PC-3 (cell line): ENCODE measurements at regions not wholly inside any gene's neighbourhood (a gene's known extent, or its start where the extent isn't known, plus 50 kb on each side); places are given as distances from the start of the nearest gene placed in this dataset.

Source experiments
- ATAC-seq: fragments of 200-7000 bp; cut with Tn5 transposase; 2 replicates; pipeline ENCODE4 v1.9.1; 2020; ENCODE audit warnings: mild to moderate bottlenecking, moderate library complexity
- BruUV-seq: library from RNA; stranded (reverse); fragments of 400-500 nt; replicated peaks from 2 replicates; lab custom pipeline; 2021; lab: Mats Ljungman, UMichigan
- CTCF ChIA-PET: fragments of 300-600 bp; sonication (Branson Sonifier 250); formaldehyde crosslinking; loops from one replicate; lab custom pipeline; 2022; ENCODE audit warnings: antibody characterized with exemption; lab: Charles Lee
- POLR2A ChIA-PET: fragments of 300-600 bp; sonication (Branson Sonifier 250); formaldehyde crosslinking; loops from one replicate; lab custom pipeline; 2022; ENCODE audit warnings: antibody characterized with exemption; ENCODE audit not compliant: unreplicated experiment; lab: Charles Lee
- DNase-seq: peaks from one replicate; pipeline ENCODE4 v3.0.0-alpha.2; 2015
- H2AFZ ChIP-seq: fragments of 300-600 bp; sonication (generic); 2 replicates; pipeline ENCODE4 v1.6.0; 2016; ENCODE audit warnings: antibody characterized with exemption, low read length
- H3F3A ChIP-seq: fragments of 300-600 bp; sonication (generic); one replicate; pipeline ENCODE4 v1.6.0; 2017; ENCODE audit warnings: antibody characterized with exemption, low read length, control low read depth, mild to moderate bottlenecking; ENCODE audit not compliant: unreplicated experiment
- H3K27ac ChIP-seq: fragments of 300-600 bp; sonication (generic); 2 replicates; pipeline ENCODE4 v1.5.1; 2016; ENCODE audit warnings: mild to moderate bottlenecking, low read length
- H3K27me3 ChIP-seq: fragments of 300-600 bp; sonication (generic); 2 replicates; pipeline ENCODE4 v1.6.1; 2016; ENCODE audit warnings: low read length, mixed read lengths
- H3K36me3 ChIP-seq: fragments of 300-600 bp; sonication (generic); 2 replicates; pipeline ENCODE4 v1.6.1; 2016; ENCODE audit warnings: low read depth, mixed run types, low read length, mixed read lengths
- H3K4me1 ChIP-seq: fragments of 300-600 bp; sonication (generic); 2 replicates; pipeline ENCODE4 v1.5.1; 2016; ENCODE audit warnings: low read length; ENCODE audit not compliant: insufficient read depth
- H3K4me2 ChIP-seq: fragments of 300-600 bp; sonication (generic); 2 replicates; pipeline ENCODE4 v1.6.0; 2016; ENCODE audit warnings: low read length
- H3K4me3 ChIP-seq: fragments of 300-600 bp; sonication (generic); 2 replicates; pipeline ENCODE4 v1.5.1; 2016; ENCODE audit warnings: mild to moderate bottlenecking, low read length, mixed read lengths
- H3K79me2 ChIP-seq: fragments of 300-600 bp; sonication (generic); 2 replicates; pipeline ENCODE4 v1.6.1; 2017; ENCODE audit warnings: low read length, mixed read lengths
- H3K9ac ChIP-seq: fragments of 300-600 bp; sonication (generic); 2 replicates; pipeline ENCODE4 v1.6.0; 2016; ENCODE audit warnings: mild to moderate bottlenecking, low read length
- H3K9me2 ChIP-seq: fragments of 300-600 bp; sonication (generic); replicated peaks from 2 replicates; pipeline ENCODE4 v1.6.1; 2016; ENCODE audit warnings: mixed run types, low read length, mixed read lengths
- H3K9me3 ChIP-seq: fragments of 300-600 bp; sonication (generic); 2 replicates; pipeline ENCODE4 v1.6.1; 2016; ENCODE audit warnings: low read length, mixed read lengths
- H4K20me1 ChIP-seq: fragments of 300-600 bp; sonication (generic); 2 replicates; pipeline ENCODE4 v1.6.1; 2016; ENCODE audit warnings: low read length, mixed read lengths
- EZH2 ChIP-seq: fragments of 300-600 bp; sonication (generic); IDR thresholded peaks from one replicate; pipeline ENCODE4 v1.6.1; 2017; ENCODE audit warnings: antibody characterized with exemption, mild to moderate bottlenecking, low read length; ENCODE audit not compliant: unreplicated experiment
- EZH2phosphoT487 ChIP-seq: fragments of 300-600 bp; sonication (generic); IDR thresholded peaks from 2 replicates; pipeline ENCODE4 v1.6.1; 2018; ENCODE audit warnings: mild to moderate bottlenecking, antibody characterized with exemption, low read length, borderline replicate concordance
- intact Hi-C: fragments of 100-400 bp; cut with micrococcal nuclease; formaldehyde crosslinking; loops from 2 replicates; pipeline ENCODE4 v1.9.0; 2023
- TF ChIP-seq, protein P1 (sequence below): fragments of 300-600 bp; sonication (generic); conservative IDR thresholded peaks from 2 replicates; pipeline ENCODE4 v1.5.1; 2017; ENCODE audit warnings: antibody characterized with exemption, low read depth, mild to moderate bottlenecking, low read length

DNA sequence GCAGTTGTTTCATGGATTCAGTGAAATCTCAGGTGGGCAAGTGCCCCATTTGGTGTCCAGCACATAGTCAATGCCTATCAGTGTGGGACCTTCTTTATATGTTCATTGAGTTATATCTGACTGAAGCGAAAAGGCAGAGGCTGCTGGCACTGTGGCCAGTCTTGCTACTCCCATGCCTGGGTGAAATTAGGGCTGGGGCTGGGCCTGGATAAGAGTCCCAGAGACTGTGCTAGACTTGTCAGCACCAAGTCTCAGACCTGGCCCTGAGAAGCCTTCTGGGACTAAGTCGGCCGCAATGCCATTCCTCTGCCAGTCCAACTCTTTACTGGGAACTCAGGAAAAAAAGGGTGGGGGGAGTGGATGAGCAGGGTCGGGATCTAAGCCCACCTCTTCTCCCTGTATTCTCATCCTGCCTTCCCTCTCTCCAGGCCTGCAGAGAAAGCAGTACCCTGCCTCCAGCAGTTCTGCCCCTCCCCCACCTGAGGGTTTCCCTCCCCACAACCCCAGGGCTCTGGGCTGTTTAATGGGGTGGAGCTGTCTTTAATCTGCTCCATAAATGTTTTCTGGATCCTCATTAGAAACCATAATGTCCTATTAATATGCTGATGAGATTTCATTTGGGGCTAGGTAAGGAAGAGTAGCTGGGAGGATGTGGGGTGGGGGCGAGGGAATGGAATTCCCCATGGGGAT, 153.5 kb upstream of the PJA1 start:
- Histone ChIP-seq H3K9me2 (no peaks in the 10 kb centered on the region), H3K27ac (no peak overlapping the region), H3K4me3 (no peak overlapping the region), H4K20me1 (no peaks in the 10 kb centered on the region), H3K4me1 (no peaks in the 10 kb centered on the region), H3F3A (no peaks in the 10 kb centered on the region), H3K9me3 (no peaks in the 10 kb centered on the region), H2AFZ (no peak overlapping the region), H3K36me3 (no peaks in the 10 kb centered on the region), H3K4me2 (no peak overlapping the region), H3K27me3 (peaks cover 3% of the 10 kb centered on the region; the same call in 1 of the 2 replicates), H3K9ac (no peak overlapping the region), H3K79me2 (no peaks in the 10 kb centered on the region)
- intact Hi-C loops = no loop called here
- ATAC-seq (no peak), DNase-seq (no peak)
- TF ChIP-seq EZH2 = no peak
- TF ChIP-seq EZH2phosphoT487 = no peak
- TF ChIP-seq, protein P1, sequence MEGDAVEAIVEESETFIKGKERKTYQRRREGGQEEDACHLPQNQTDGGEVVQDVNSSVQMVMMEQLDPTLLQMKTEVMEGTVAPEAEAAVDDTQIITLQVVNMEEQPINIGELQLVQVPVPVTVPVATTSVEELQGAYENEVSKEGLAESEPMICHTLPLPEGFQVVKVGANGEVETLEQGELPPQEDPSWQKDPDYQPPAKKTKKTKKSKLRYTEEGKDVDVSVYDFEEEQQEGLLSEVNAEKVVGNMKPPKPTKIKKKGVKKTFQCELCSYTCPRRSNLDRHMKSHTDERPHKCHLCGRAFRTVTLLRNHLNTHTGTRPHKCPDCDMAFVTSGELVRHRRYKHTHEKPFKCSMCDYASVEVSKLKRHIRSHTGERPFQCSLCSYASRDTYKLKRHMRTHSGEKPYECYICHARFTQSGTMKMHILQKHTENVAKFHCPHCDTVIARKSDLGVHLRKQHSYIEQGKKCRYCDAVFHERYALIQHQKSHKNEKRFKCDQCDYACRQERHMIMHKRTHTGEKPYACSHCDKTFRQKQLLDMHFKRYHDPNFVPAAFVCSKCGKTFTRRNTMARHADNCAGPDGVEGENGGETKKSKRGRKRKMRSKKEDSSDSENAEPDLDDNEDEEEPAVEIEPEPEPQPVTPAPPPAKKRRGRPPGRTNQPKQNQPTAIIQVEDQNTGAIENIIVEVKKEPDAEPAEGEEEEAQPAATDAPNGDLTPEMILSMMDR = no peak
- ChIA-PET POLR2A (no interaction called here), CTCF (no interaction called here)
- BruUV-seq = no TSS peak

DNA sequence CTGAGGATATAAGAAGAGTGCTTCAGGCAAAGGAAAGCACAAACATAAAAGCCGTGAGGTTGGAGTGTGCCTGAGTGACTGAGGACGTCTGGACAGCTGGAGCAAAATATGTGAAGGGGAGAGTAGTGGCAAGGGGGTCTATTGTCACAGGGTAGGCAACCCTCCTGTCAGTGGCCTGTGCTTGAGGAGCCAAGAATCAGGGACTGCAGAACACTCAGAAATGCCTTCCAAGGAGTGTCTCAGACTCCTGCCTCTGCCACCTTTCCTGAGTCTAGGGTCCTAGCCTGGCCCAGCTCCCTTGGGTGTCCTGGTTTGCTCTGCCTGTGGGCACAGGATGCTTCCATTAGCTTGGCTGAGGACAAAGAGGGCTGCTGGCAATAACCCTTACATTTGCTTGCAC, 152.5 kb upstream of the PJA1 start:
- no peak for TF ChIP-seq EZH2
- TF ChIP-seq, protein P1 = no peak
- no peak for TF ChIP-seq EZH2phosphoT487
- no peaks in the 10 kb centered on the region for H3K9me3 ChIP-seq

More for the DNA sequence above, 152.5 kb upstream of the PJA1 start:
- ChIA-PET POLR2A (no interaction called here), CTCF (no interaction called here)
- no peaks in the 10 kb centered on the region for H4K20me1 ChIP-seq
- peaks cover 3% of the 10 kb centered on the region; the same call in 1 of the 2 replicates for H3K27me3 ChIP-seq
- H3K4me3 ChIP-seq = no peak overlapping the region
- H3K9ac ChIP-seq = no peak overlapping the region
- no peak overlapping the region for H3K27ac ChIP-seq
- ATAC-seq (no peak), DNase-seq (no peak)
- H2AFZ ChIP-seq = no peak overlapping the region
- H3K4me2 ChIP-seq = no peak overlapping the region
- no peaks in the 10 kb centered on the region for H3F3A ChIP-seq
- intact Hi-C loops = no loop called here
- H3K36me3 ChIP-seq = no peaks in the 10 kb centered on the region
- no TSS peak for BruUV-seq
- H3K4me1 ChIP-seq = no peaks in the 10 kb centered on the region
- H3K79me2 ChIP-seq = no peaks in the 10 kb centered on the region
- no peaks in the 10 kb centered on the region for H3K9me2 ChIP-seq
